HEK293 (cell line): ENCODE measurements at regions not wholly inside any gene's neighbourhood (a gene's known extent, or its start where the extent isn't known, plus 50 kb on each side); places are given as distances from the start of the nearest gene placed in this dataset.

ENCODE experiments used
- CTCF ChIP-seq: fragments of 450-650 bp; formaldehyde crosslinking; IDR thresholded peaks from 2 replicates; pipeline ENCODE4 v1.5.1; 2016; ENCODE audit warnings: missing biosample characterization, missing genetic modification characterization
- PATZ1 ChIP-seq: fragments of 450-650 bp; formaldehyde crosslinking; IDR thresholded peaks from 2 replicates; pipeline ENCODE4 v1.5.1; 2016; ENCODE audit warnings: missing biosample characterization, missing genetic modification characterization
- SP2 ChIP-seq: fragments of 450-650 bp; formaldehyde crosslinking; IDR thresholded peaks from 2 replicates; pipeline ENCODE4 v1.5.1; 2016; ENCODE audit warnings: missing biosample characterization, missing genetic modification characterization
- YY1 ChIP-seq: fragments of 450-650 bp; formaldehyde crosslinking; IDR thresholded peaks from 2 replicates; pipeline ENCODE4 v1.5.1; 2018; ENCODE audit warnings: missing biosample characterization, missing genetic modification characterization
- ZNF202 ChIP-seq: fragments of 450-650 bp; formaldehyde crosslinking; IDR thresholded peaks from 2 replicates; pipeline ENCODE4 v1.5.1; 2016; ENCODE audit warnings: missing biosample characterization, missing genetic modification characterization, borderline replicate concordance
- ZNF24 ChIP-seq: fragments of 450-650 bp; formaldehyde crosslinking; IDR thresholded peaks from 2 replicates; pipeline ENCODE4 v1.5.1; 2016; ENCODE audit warnings: missing biosample characterization, missing genetic modification characterization
- ZNF274 ChIP-seq, 2 experiments: fragments of 200-500 bp in 1 of 2; fragments of 450-650 bp in 1 of 2; sonication (Bioruptor generic) in 1 of 2; formaldehyde crosslinking in 1 of 2; IDR thresholded peaks; 2 replicates each; pipeline versions ENCODE4 v1.5.1 to v1.6.1; 2014 to 2016; ENCODE audit warnings: borderline replicate concordance in 1 of 2, inconsistent platforms in 1 of 2, low read length in 1 of 2, missing biosample characterization in 1 of 2, missing genetic modification characterization in 1 of 2

- no peak for TF ChIP-seq YY1 (tag by site-specific recombination)
- TF ChIP-seq ZNF24: no peak
- no peak for TF ChIP-seq ZNF202
- TF ChIP-seq CTCF: no peak
- no peak for TF ChIP-seq SP2 (tag by site-specific recombination)
- no peak for TF ChIP-seq PATZ1
- no peak for TF ChIP-seq ZNF274 (IDR thresholded peaks at IDR 0.05; ENCODE audit: low read length)
- TF ChIP-seq ZNF274 (tag by site-specific recombination; IDR thresholded peaks at IDR 0.05; ENCODE audit: borderline replicate concordance): no peak
These were observed 248.5 kb downstream of the ATP23 start for GRCh38 chr12:58189893-58190292.
